ENCODE measurements at regions not wholly inside any gene's neighbourhood (a gene's known extent, or its start where the extent isn't known, plus 50 kb on each side); places are given as distances from the start of the nearest gene placed in this dataset.

- Histone ChIP-seq H3K4me3 (replicated peaks in 1 of 3; ENCODE audit: low read depth in 2 of 3, low read length in 3 of 3) (no peak overlapping the region), H3K36me3 (replicated peaks in 1 of 2; ENCODE audit: control insufficient read depth in 1 of 2, insufficient read depth in 2 of 2, low read length in 2 of 2) (no peaks in the 10 kb centered on the region), H2AFZ (ENCODE audit: insufficient read depth, low read depth, low read length, poor library complexity, severe bottlenecking) (no peak overlapping the region), H3K4me1 (ENCODE audit: control insufficient read depth in 1 of 2, insufficient read depth in 2 of 2, low read length in 2 of 2) (no peaks in the 10 kb centered on the region), H3K9ac (ENCODE audit: insufficient read depth, low read length, poor library complexity, severe bottlenecking) (no peak overlapping the region), H4K20me1 (ENCODE audit: insufficient read depth, low read length) (no peaks in the 10 kb centered on the region), H3K79me2 (ENCODE audit: insufficient read depth, low read length) (no peaks in the 10 kb centered on the region), H3K27ac (ENCODE audit: low read depth in 1 of 2, low read length in 2 of 2) (no peak overlapping the region), H3K27me3 (ENCODE audit: control insufficient read depth in 2 of 2, insufficient read depth in 2 of 2, low read length in 2 of 2) (no peaks in the 10 kb centered on the region), H3K4me2 (replicated peaks; ENCODE audit: extremely low read depth, low read length, poor library complexity, severe bottlenecking) (no peak overlapping the region), H3K9me3 (replicated peaks in 1 of 2; ENCODE audit: control insufficient read depth in 1 of 2, insufficient read depth in 1 of 2, low read length in 2 of 2) (no peaks in the 10 kb centered on the region)
- Mint-ChIP-seq H3K4me1 (no peaks in the 10 kb centered on the region), H3K4me3 (no peak overlapping the region), H3K27ac (no peak overlapping the region), H3K27me3 (ENCODE audit: low read depth in 3 of 3) (peaks cover 1 to 2% (median 2%) of the 10 kb centered on the region in 3 donors), H3K9me3 (peaks cover 0 to 5% (median 1%) of the 10 kb centered on the region in 7 donors), H3K36me3 (no peaks in the 10 kb centered on the region)
- DNase-seq, result no peak
- WGBS (ENCODE audit: insufficient coverage), result 96% methylated on average over 12 of the region's 12 CpGs
- intact Hi-C loops (cut with micrococcal nuclease), result no loop called here
- TF ChIP-seq, protein P1, sequence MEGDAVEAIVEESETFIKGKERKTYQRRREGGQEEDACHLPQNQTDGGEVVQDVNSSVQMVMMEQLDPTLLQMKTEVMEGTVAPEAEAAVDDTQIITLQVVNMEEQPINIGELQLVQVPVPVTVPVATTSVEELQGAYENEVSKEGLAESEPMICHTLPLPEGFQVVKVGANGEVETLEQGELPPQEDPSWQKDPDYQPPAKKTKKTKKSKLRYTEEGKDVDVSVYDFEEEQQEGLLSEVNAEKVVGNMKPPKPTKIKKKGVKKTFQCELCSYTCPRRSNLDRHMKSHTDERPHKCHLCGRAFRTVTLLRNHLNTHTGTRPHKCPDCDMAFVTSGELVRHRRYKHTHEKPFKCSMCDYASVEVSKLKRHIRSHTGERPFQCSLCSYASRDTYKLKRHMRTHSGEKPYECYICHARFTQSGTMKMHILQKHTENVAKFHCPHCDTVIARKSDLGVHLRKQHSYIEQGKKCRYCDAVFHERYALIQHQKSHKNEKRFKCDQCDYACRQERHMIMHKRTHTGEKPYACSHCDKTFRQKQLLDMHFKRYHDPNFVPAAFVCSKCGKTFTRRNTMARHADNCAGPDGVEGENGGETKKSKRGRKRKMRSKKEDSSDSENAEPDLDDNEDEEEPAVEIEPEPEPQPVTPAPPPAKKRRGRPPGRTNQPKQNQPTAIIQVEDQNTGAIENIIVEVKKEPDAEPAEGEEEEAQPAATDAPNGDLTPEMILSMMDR (IDR thresholded peaks at IDR 0.05), result no peak
These were observed 93.1 kb downstream of the PDGFA start for GRCh38 chr7:426510-426909.

GRCh38 chr7:427506-428103 lies 92.0 kb downstream of the PDGFA start:
- Mint-ChIP-seq H3K4me1 (no peaks in the 10 kb centered on the region), H3K9me3 (peaks cover 0 to 5% (median 1%) of the 10 kb centered on the region in 7 donors), H3K27me3 (ENCODE audit: low read depth in 3 of 3) (peaks cover 1 to 2% (median 1%) of the 10 kb centered on the region in 3 donors), H3K27ac (no peak overlapping the region), H3K36me3 (no peaks in the 10 kb centered on the region), H3K4me3 (no peak overlapping the region)
- Histone ChIP-seq H3K4me3 (replicated peaks in 1 of 3; ENCODE audit: low read depth in 2 of 3, low read length in 3 of 3) (no peak overlapping the region), H3K79me2 (ENCODE audit: insufficient read depth, low read length) (no peaks in the 10 kb centered on the region), H3K36me3 (replicated peaks in 1 of 2; ENCODE audit: control insufficient read depth in 1 of 2, insufficient read depth in 2 of 2, low read length in 2 of 2) (no peaks in the 10 kb centered on the region), H3K27ac (ENCODE audit: low read depth in 1 of 2, low read length in 2 of 2) (no peak overlapping the region), H3K9ac (ENCODE audit: insufficient read depth, low read length, poor library complexity, severe bottlenecking) (no peak overlapping the region), H3K9me3 (replicated peaks in 1 of 2; ENCODE audit: control insufficient read depth in 1 of 2, insufficient read depth in 1 of 2, low read length in 2 of 2) (no peaks in the 10 kb centered on the region), H2AFZ (ENCODE audit: insufficient read depth, low read depth, low read length, poor library complexity, severe bottlenecking) (no peak overlapping the region), H3K4me1 (ENCODE audit: control insufficient read depth in 1 of 2, insufficient read depth in 2 of 2, low read length in 2 of 2) (no peaks in the 10 kb centered on the region), H4K20me1 (ENCODE audit: insufficient read depth, low read length) (no peaks in the 10 kb centered on the region), H3K27me3 (ENCODE audit: control insufficient read depth in 2 of 2, insufficient read depth in 2 of 2, low read length in 2 of 2) (no peaks in the 10 kb centered on the region), H3K4me2 (replicated peaks; ENCODE audit: extremely low read depth, low read length, poor library complexity, severe bottlenecking) (no peak overlapping the region)
- intact Hi-C loops (cut with micrococcal nuclease), result no loop called here
- TF ChIP-seq, protein P1 (IDR thresholded peaks at IDR 0.05), result no peak
- WGBS (ENCODE audit: insufficient coverage), result 92% methylated on average over 10 of the region's 18 CpGs
- DNase-seq, result no peak

Data from CD14-positive monocyte (primary cell).